Lower leg skin (tissue), 3 donors: ENCODE measurements at regions not wholly inside any gene's neighbourhood (a gene's known extent, or its start where the extent isn't known, plus 50 kb on each side); places are given as distances from the start of the nearest gene placed in this dataset.

Source experiments
- CTCF ChIP-seq, 3 donors: fragments of 450-650 bp; IDR thresholded peaks; one replicate each; pipeline ENCODE4 v1.5.1; 2016; ENCODE audit warnings: antibody characterized with exemption in 3 of 3, mild to moderate bottlenecking in 3 of 3, moderate library complexity in 2 of 3
- POLR2A ChIP-seq, 2 donors: fragments of 450-650 bp; IDR thresholded peaks; one replicate each; pipeline ENCODE4 v1.6.1; 2016 to 2017; ENCODE audit warnings: antibody characterized with exemption in 2 of 2, mild to moderate bottlenecking in 1 of 2, moderate library complexity in 1 of 2

- no peak for TF ChIP-seq CTCF (IDR thresholded peaks at IDR 0.05)
- TF ChIP-seq POLR2A (IDR thresholded peaks at IDR 0.05), result no peak
These were observed 174.0 kb upstream of the KCTD7 start for GRCh38 chr7:66454600-66455225.
